IPS-NIHi11 (cell line): ENCODE measurements at regions not wholly inside any gene's neighbourhood (a gene's known extent, or its start where the extent isn't known, plus 50 kb on each side); places are given as distances from the start of the nearest gene placed in this dataset.
"Not testable (repeated sequence)": the region's sequence is repeated elsewhere in the genome, so short reads cannot be mapped to it uniquely, and the experiment has no call there.

Source experiments
- DNase-seq: peaks from one replicate; pipeline ENCODE4 v3.0.0; 2012; ENCODE audit warnings: mixed read lengths, low spot score

GRCh38 chr14:37711831-37712475 lies 116.5 kb downstream of the TTC6 start:
- DNase-seq: no peak

- not testable (repeated sequence) for DNase-seq
Measured at GRCh38 chr14:37712476-37712860, 117.0 kb downstream of the TTC6 start.

GRCh38 chr14:37712976-37713431 lies 117.6 kb downstream of the TTC6 start:
- DNase-seq: no peak

- no peak for DNase-seq
Measured at GRCh38 chr14:37720131-37720530, 124.7 kb downstream of the TTC6 start.

- no peak for DNase-seq
Measured at GRCh38 chr14:37721976-37722659, 126.7 kb downstream of the TTC6 start.

- DNase-seq: no peak
Measured at GRCh38 chr14:37723515-37723914, 128.1 kb downstream of the TTC6 start.

GRCh38 chr14:37726708-37727107 lies 131.3 kb downstream of the TTC6 start:
- no peak for DNase-seq

GRCh38 chr14:37729218-37729617 lies 133.8 kb downstream of the TTC6 start:
- no peak for DNase-seq

- DNase-seq: no peak
Measured at GRCh38 chr14:37731094-37731493, 135.7 kb downstream of the TTC6 start.

- no peak for DNase-seq
Measured at GRCh38 chr14:37745657-37746056, 150.2 kb downstream of the TTC6 start.

GRCh38 chr14:37746140-37746832 lies 150.9 kb downstream of the TTC6 start:
- no peak for DNase-seq

- no peak for DNase-seq
Measured at GRCh38 chr14:37753459-37753858, 158.0 kb downstream of the TTC6 start.

- not testable (repeated sequence) for DNase-seq
Measured at GRCh38 chr14:37760275-37760674, 164.8 kb downstream of the TTC6 start.

GRCh38 chr14:37763266-37763665 lies 167.8 kb downstream of the TTC6 start:
- no peak for DNase-seq

- DNase-seq: not testable (repeated sequence)
Measured at GRCh38 chr14:37772283-37772682, 176.9 kb downstream of the TTC6 start.

GRCh38 chr14:37776791-37777499 lies 181.5 kb downstream of the TTC6 start:
- no peak for DNase-seq

- no peak for DNase-seq
Measured at GRCh38 chr14:37778135-37778943, 182.9 kb downstream of the TTC6 start.

- no peak for DNase-seq
Measured at GRCh38 chr14:37779480-37779879, 184.1 kb downstream of the TTC6 start.

GRCh38 chr14:37780731-37781130 lies 185.3 kb downstream of the TTC6 start:
- not testable (repeated sequence) for DNase-seq

GRCh38 chr14:37784203-37784826 lies 188.9 kb downstream of the TTC6 start:
- DNase-seq: not testable (repeated sequence)

- not testable (repeated sequence) for DNase-seq
Measured at GRCh38 chr14:37784827-37785223, 189.4 kb downstream of the TTC6 start.
